Endothelial cell (in vitro differentiated cells): ENCODE measurements at regions not wholly inside any gene's neighbourhood (a gene's known extent, or its start where the extent isn't known, plus 50 kb on each side); places are given as distances from the start of the nearest gene placed in this dataset.

Experiments used
- DNase-seq: peaks from one replicate; pipeline ENCODE4 v3.0.0; 2021; ENCODE audit warnings: low spot score
- H3K27ac Mint-ChIP-seq: one replicate; pipeline ENCODE4 v1.8.0; 2021; ENCODE audit warnings: mixed read lengths, inconsistent platforms; ENCODE audit not compliant: unreplicated experiment
- H3K27me3 Mint-ChIP-seq: one replicate; pipeline ENCODE4 v1.8.0; 2021; ENCODE audit warnings: mild to moderate bottlenecking, moderate library complexity, mixed read lengths, inconsistent platforms; ENCODE audit not compliant: unreplicated experiment
- H3K36me3 Mint-ChIP-seq: one replicate; pipeline ENCODE4 v1.8.0; 2021; ENCODE audit warnings: mild to moderate bottlenecking, low read depth, mixed read lengths, inconsistent platforms; ENCODE audit not compliant: unreplicated experiment
- H3K4me1 Mint-ChIP-seq: one replicate; pipeline ENCODE4 v1.8.0; 2021; ENCODE audit warnings: mild to moderate bottlenecking, mixed read lengths, inconsistent platforms; ENCODE audit not compliant: unreplicated experiment
- H3K4me3 Mint-ChIP-seq: one replicate; pipeline ENCODE4 v1.8.0; 2021; ENCODE audit warnings: mild to moderate bottlenecking, mixed read lengths, inconsistent platforms; ENCODE audit not compliant: unreplicated experiment
- H3K9me3 Mint-ChIP-seq: one replicate; pipeline ENCODE4 v1.8.0; 2021; ENCODE audit warnings: mixed read lengths, inconsistent platforms; ENCODE audit not compliant: unreplicated experiment
- TF ChIP-seq, protein P1 (sequence below): fragments of 200-600 bp; sonication (generic); IDR thresholded peaks from one replicate; pipeline ENCODE4 v1.5.0; 2021; ENCODE audit warnings: antibody characterized with exemption; ENCODE audit not compliant: unreplicated experiment

DNA sequence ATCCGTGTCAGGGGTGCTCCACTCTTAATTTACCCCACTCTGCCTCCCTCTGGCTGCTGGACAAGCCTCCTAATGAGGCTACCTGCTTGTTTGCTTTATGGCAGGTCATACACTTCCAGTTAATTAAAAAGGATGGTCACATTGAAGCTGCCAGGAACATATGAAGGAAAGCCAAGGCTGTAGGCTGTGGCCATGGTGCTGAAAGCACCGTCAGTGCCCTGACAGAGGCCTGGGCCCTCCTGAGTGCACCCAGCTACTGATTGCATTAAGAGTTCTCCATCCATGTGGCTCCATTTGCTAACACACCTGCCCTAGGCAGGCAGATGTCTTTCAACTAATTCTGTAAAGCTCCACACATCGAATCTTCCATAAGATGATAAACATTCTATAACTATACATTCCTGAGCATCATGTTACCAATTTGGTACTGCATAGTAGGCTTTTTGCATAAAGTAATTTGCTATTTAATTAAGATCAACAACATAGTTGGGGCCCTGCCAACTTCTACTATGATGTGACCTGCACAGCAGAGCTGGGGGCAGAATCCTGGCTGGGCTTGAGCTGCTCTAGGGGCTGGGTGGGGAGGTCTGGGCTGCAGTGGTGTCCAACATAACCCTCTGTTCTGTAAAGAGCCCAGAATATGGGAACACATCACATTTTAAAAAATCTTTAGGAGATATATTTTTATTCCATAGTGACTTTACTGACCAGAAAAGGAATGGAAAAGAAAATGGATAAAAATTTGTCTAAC lies 224.8 kb downstream of the SIPA1L2 start:
- Mint-ChIP-seq H3K36me3 (peaks cover 53% of the 10 kb centered on the region), H3K4me3 (no peak overlapping the region), H3K4me1 (peaks cover 12% of the 10 kb centered on the region), H3K27me3 (peaks cover 17% of the 10 kb centered on the region), H3K9me3 (no peaks in the 10 kb centered on the region), H3K27ac (no peak overlapping the region)
- TF ChIP-seq, protein P1, sequence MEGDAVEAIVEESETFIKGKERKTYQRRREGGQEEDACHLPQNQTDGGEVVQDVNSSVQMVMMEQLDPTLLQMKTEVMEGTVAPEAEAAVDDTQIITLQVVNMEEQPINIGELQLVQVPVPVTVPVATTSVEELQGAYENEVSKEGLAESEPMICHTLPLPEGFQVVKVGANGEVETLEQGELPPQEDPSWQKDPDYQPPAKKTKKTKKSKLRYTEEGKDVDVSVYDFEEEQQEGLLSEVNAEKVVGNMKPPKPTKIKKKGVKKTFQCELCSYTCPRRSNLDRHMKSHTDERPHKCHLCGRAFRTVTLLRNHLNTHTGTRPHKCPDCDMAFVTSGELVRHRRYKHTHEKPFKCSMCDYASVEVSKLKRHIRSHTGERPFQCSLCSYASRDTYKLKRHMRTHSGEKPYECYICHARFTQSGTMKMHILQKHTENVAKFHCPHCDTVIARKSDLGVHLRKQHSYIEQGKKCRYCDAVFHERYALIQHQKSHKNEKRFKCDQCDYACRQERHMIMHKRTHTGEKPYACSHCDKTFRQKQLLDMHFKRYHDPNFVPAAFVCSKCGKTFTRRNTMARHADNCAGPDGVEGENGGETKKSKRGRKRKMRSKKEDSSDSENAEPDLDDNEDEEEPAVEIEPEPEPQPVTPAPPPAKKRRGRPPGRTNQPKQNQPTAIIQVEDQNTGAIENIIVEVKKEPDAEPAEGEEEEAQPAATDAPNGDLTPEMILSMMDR = no peak
- DNase-seq = no peak

DNA sequence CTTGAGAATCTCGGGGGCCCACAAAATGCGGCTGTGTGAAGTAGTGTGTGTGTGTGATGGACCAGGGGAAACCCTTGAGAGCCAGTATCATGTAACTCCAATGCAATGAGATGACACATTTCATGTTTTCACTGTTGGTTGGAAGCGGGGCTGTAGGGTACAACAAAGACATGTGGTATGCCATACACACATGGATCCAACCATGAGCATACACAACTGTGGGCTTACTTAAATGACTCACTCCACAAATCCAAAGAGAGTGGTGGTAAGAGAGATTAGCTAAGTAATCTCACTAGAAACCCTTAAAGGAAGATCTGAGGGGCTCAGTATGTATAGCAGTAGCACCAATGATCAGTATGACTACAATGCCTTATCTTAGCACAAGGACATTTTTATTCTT lies 225.7 kb downstream of the SIPA1L2 start:
- Mint-ChIP-seq H3K4me1 (peaks cover 12% of the 10 kb centered on the region), H3K27ac (peak overlapping the region; percentile 61), H3K9me3 (no peaks in the 10 kb centered on the region), H3K4me3 (peak overlapping the region; percentile 56), H3K27me3 (peaks cover 20% of the 10 kb centered on the region), H3K36me3 (peaks cover 53% of the 10 kb centered on the region)
- no peak for DNase-seq
- TF ChIP-seq, protein P1 = no peak

DNA sequence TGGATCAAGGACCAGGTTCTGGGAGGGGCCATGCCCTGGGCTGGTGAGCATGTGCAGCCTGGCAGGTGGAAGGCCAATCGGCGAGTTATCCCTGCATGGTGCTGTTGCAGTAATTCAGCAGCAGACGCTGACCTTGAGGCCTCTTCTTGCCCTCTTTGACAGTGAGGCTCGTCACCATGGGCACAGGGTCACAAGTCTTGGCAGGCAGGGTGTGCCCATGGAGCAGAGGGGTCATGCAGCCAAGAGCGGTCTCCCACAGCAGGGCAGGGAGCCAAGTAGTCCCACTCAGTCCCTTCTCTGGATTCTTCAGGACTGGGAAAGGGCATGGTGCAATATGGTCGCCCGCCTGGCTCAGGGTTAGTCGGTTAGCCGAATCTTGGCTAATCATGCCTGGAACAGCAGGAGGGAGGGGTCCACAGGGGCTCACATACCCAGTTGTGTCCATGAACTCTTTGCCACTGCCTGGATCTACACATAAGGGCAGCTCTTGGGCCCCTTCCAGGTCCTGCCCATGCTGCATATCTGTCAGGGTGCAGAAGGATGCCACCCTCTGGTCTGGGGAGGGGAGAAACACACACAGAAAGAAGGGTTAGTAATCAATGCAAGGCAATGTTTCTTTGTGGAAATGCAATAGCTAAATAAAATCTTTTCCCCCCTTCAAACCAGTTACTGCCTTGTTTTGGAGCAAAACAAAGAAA lies 226.8 kb downstream of the SIPA1L2 start:
- no peaks in the 10 kb centered on the region for H3K9me3 Mint-ChIP-seq
- no peak overlapping the region for H3K27ac Mint-ChIP-seq
- H3K4me3 Mint-ChIP-seq = peak overlapping the region; percentile 75
- TF ChIP-seq, protein P1 = no peak
- DNase-seq = no peak
- peaks cover 12% of the 10 kb centered on the region for H3K4me1 Mint-ChIP-seq
- peaks cover 63% of the 10 kb centered on the region for H3K36me3 Mint-ChIP-seq
- H3K27me3 Mint-ChIP-seq = peaks cover 20% of the 10 kb centered on the region

DNA sequence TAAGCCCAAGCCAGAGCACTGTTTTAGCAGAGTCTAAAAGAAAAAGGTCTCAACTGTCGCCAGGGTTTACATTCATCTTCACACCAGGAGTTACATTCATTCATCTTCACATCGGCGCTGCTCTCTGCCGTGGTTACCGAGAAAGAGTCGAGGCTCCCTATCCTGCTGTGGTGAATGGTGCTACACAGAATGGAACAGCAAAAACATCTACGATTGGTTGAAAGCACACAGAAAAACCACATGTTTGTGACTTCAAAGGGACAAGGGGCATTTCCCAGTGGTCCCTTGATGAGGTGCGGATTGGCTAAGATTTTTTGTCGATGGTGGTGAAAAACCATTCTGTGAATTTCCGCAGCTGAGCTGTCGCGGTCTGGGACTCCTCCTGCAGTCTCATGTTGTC lies 231.1 kb downstream of the SIPA1L2 start:
- Mint-ChIP-seq H3K4me3 (peak overlapping the region; percentile 6), H3K9me3 (no peaks in the 10 kb centered on the region), H3K27me3 (peaks cover 22% of the 10 kb centered on the region), H3K27ac (no peak overlapping the region), H3K36me3 (peaks cover 57% of the 10 kb centered on the region), H3K4me1 (peaks cover 12% of the 10 kb centered on the region)
- no peak for DNase-seq
- TF ChIP-seq, protein P1 = no peak

DNA sequence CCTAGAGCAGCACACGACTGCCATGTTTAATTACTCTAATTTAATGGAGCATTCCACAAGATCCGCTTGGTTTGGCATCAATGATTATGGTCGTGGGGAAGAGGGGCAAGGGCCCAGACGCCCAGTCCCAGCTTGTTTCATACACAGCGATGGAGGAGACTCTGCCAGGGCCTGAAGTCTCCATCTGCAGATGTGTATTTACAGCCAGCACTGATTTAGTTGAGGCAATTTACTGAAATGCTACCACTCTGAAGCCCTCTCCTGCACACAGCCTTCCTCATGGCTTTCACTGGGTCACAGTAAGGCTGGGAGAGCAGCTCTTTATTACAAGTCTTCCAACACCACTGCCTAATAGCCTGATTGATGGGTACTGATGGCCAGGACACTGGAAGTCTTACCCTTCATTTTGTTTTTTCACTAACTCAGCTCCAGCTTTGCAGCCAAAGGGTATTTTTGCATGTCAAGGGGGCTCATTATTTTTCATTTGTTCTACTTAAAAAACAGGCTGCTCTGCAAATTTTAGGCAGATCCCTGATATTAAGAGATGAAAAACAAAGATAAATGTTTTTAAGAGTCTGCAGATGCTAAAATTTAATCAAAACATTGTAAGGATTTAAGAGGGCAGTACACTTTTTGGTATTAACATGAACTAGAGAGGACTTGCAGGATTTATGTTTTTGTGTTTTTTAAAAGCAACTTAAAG lies 236.3 kb downstream of the SIPA1L2 start:
- no peaks in the 10 kb centered on the region for H3K4me1 Mint-ChIP-seq
- peaks cover 17% of the 10 kb centered on the region for H3K36me3 Mint-ChIP-seq
- H3K27me3 Mint-ChIP-seq = peaks cover 5% of the 10 kb centered on the region
- no peak overlapping the region for H3K27ac Mint-ChIP-seq
- no peaks in the 10 kb centered on the region for H3K9me3 Mint-ChIP-seq
- TF ChIP-seq, protein P1 = no peak
- no peak overlapping the region for H3K4me3 Mint-ChIP-seq
- DNase-seq = no peak
